Amniotic epithelial cell (primary cell): ENCODE measurements at regions not wholly inside any gene's neighbourhood (a gene's known extent, or its start where the extent isn't known, plus 50 kb on each side); places are given as distances from the start of the nearest gene placed in this dataset.
"Not testable (repeated sequence)": the region's sequence is repeated elsewhere in the genome, so short reads cannot be mapped to it uniquely, and the experiment has no call there.

Experiments
- DNase-seq: peaks from one replicate; pipeline ENCODE4 v3.0.0-alpha.2; 2010; ENCODE audit warnings: low read depth

GRCh38 chr4:77220828-77221613 lies 64.0 kb downstream of the CCNG2 start:
- DNase-seq = peak; percentile 92

GRCh38 chr4:77225022-77225421 lies 68.0 kb downstream of the CCNG2 start:
- no peak for DNase-seq

GRCh38 chr4:77226939-77227705 lies 70.1 kb downstream of the CCNG2 start:
- no peak for DNase-seq

GRCh38 chr4:77229433-77229832 lies 72.4 kb downstream of the CCNG2 start:
- DNase-seq = no peak

DNA sequence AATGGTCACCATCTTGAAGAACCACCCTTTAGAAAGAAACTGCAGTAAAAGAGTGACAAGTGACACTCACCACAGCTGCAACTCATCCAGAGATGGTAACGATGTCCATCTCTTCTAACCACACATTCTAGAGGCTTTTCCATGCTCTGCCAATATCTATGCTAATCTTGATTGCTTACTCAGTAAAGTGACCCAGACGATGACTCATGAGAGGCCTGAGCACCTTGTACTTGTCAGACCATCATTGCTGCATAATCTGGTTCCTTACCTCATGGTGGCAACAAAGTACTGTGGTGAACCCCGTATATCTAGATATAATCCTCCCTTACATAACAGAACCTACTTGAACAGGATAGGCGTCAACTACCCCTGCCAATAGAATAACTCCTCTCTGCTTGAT lies 75.6 kb downstream of the CCNG2 start:
- DNase-seq = peak; percentile 55

GRCh38 chr4:77235289-77235854 lies 78.4 kb downstream of the CCNG2 start:
- no peak for DNase-seq

- no peak for DNase-seq
Observed at GRCh38 chr4:77236806-77237205, 79.8 kb downstream of the CCNG2 start.

- DNase-seq = peak; percentile 49
Observed at GRCh38 chr4:77240469-77241066, 83.6 kb downstream of the CCNG2 start.

GRCh38 chr4:77248805-77249204 lies 91.8 kb downstream of the CCNG2 start:
- no peak for DNase-seq

DNA sequence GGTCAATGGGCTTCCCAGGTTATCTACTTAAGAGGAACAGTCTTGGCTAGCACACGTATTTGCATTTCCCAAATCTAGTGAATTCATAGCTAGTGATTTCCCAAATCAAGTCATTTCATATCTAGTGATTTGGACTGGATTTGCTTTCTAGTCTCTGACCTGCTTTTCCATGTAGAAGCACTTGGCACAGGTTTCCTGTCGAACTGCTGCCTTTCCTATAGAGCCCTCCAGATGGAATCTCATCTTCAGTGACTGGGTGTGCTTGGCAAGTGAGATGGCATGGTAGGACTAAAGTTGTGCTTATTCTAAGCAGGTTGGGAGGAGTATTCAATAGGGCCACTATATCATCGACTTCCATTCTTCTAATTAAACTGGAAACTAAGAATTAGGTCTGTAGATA lies 94.7 kb downstream of the CCNG2 start:
- DNase-seq = no peak

DNA sequence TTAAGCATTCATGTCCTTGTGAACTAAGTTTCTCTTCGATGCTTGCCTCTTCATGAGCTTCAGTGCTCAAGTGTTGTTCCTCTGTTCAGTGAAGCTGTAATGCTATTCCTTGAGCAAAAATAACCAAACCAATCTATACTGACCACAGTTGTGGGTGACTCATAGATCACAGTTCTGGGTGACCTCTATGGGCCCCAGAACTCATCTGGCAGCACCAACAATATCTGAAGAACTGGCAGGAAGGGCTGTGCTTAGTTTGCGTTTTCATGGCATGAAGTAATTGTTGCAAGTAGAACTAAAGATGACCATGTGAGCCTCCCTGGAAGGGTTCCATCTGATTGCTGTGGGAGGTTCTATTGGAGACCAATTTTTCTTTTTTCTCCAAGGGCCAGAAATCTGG lies 106.2 kb downstream of the CCNG2 start:
- DNase-seq = no peak

DNA sequence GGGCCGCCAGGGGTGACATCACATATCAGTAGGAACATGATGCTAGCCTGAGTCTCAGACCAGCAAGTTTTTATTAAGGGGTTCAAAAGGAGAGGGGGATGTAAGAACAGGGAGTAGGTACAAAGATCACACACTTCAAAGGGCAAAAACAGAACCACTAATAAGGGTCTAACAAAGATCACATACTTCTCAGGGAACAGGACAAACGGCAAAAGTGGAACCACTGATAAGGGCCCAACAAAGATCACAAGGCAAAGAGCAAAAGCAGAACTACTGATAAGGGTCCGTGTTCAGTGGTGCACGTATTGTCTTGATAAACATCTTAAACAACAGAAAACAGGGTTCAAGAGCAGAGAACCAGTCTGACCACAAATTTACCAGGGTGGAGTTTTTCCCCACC lies 107.0 kb downstream of the CCNG2 start:
- DNase-seq = not testable (repeated sequence)

GRCh38 chr4:77264826-77265225 lies 107.8 kb downstream of the CCNG2 start:
- no peak for DNase-seq

DNA sequence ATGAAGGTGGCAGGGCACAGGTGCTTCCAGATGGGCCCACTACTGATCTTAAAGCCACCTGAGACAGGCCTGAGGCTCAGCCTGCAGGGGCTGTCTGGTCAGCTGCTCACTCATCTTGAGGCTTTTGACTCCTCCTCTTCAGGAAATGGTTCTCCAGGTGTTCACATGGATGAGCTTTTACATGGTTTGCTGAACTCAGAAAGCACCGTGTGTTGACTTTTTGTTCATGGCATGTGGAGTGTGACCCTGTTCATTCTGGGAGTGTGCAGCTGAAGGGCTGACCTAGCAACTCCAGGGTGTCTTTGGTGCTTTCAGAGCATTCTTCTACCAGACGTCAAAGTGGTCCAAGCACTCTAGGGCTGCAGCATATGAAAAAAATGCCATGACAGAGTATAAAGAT lies 111.1 kb downstream of the CCNG2 start:
- DNase-seq = no peak

GRCh38 chr4:77269505-77269904 lies 112.5 kb downstream of the CCNG2 start:
- DNase-seq = no peak

- no peak for DNase-seq
Observed at GRCh38 chr4:77273412-77273811, 116.4 kb downstream of the CCNG2 start.

- DNase-seq = not testable (repeated sequence)
Observed at GRCh38 chr4:77279114-77279513, 122.1 kb downstream of the CCNG2 start.

DNA sequence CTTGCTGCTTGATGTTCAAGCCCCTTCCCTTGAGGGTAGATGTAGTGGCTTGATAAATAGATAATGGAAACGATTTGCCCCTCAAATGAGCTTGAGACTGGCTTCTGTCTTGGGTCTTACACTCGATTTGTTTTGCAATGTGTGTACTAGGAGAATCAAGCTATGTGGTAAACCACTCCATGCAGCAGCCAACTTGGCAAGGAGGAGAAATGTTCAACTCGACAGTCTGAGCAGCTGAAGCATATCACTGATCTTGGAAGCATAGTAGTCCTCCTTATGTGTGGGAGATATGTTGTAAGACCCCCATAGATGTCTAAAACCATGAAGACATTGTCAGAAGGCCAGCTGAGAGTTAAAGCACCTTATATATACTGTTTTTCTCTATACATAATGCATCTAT lies 125.3 kb downstream of the CCNG2 start:
- DNase-seq = no peak

- DNase-seq = peak; percentile 2
Observed at GRCh38 chr4:77284036-77284435, 127.0 kb downstream of the CCNG2 start.

DNA sequence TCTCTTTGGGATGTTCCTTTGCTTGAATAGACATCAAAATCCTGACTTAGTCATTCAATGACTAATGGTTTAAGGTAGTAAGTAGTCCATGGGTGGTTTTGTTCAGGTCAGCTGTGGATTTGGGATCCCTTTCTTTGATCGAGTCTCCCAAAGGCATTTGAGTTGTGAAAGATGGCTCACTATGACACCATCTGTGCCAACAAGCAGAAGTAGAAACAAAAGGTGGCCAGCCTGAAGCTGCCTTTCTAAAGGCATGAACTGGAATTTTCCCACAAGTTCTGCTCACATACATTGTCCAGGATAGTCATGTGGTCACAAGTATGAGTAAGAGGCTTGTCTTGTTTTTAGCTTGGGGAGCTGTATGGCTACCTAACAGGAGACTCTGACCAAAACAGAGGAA lies 129.9 kb downstream of the CCNG2 start:
- DNase-seq = no peak

GRCh38 chr4:77293426-77293825 lies 136.4 kb downstream of the CCNG2 start:
- DNase-seq = no peak

DNA sequence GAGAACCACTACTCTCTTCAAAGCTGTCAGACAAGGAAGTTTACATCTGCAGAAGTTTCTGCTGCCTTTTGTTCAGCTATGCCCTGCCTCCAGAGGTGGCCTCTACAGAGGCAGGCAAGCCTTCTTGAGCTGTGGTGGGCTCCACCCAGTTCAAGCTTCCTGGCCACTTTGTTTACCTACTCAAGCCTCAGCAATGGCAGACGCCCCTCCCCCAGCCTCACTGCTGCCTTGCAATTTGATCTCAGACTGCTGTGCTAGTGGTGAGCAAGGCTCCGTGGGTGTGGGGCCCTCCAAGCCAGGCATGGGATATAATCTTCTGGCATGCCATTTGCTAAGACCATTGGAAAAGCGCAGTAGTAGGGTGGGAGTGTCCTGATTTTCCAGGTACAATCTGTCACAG lies 144.0 kb downstream of the CCNG2 start:
- DNase-seq = peak; percentile 1

- no peak for DNase-seq
Observed at GRCh38 chr4:77305766-77306165, 148.8 kb downstream of the CCNG2 start.
